Fibroblast of skin of left quadriceps (primary cell): ENCODE measurements at regions not wholly inside any gene's neighbourhood (a gene's known extent, or its start where the extent isn't known, plus 50 kb on each side); places are given as distances from the start of the nearest gene placed in this dataset.

Experiments used
- DNase-seq, 2 experiments: peaks; one replicate each; pipeline ENCODE4 v3.0.0-alpha.2; 2013; ENCODE audit warnings: low read depth in 2 of 2

DNA sequence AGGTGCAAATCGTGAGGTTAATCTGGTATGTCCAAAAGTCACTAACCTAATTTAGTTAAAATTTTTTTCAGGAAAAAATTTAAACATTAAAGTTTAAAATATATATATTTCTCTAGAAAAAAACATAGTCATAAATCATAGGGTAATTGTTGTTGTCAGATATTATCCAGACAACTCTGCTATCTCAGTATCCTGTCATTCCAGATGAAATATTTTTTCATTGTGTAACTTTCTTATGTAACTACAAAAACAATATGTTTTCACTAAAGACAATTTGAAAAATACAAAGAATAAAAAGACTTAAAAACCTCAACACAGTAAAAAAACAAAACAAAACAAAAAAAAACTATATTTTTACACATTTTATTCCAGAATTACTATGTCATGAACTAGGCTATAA lies 57.6 kb downstream of the TENT5A start:
- DNase-seq = no peak

DNA sequence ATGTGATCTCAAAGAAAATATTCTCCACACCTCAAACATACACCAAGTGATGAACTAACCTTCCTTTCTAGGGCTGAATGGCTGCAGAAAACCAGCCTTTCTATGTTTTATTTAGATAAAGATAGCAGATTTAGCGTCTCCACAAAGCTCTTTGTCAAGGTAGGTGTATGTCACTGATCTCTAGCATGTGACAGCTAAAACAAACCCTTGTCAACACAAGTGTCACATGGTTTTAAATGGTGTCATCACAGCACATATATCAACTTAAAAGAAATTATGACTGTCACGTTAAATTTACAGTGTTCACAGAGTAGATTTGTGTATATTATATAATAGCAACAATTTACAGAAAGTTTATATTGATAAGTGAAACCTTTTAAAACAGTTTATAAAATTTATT lies 58.3 kb downstream of the TENT5A start:
- DNase-seq = no peak

DNA sequence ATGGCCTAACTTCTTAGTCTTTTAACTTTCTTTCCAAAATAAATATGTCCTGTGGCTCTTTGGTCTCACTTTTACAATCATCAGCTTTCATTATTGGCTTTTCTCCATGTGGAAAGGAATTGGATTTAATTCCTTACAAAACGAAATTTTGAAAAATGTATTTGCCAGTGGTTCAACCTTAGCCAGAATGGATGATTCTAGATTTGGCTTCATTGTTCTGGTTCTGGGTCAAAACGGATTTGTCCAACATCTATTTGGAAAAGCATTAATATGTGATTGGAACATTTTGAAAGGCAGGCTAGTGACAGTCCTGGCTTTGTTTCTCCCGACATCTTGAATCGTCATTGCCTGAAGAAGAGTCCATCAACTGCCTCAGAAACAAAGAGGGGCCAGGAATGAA lies 59.2 kb downstream of the TENT5A start:
- no peak for DNase-seq

DNA sequence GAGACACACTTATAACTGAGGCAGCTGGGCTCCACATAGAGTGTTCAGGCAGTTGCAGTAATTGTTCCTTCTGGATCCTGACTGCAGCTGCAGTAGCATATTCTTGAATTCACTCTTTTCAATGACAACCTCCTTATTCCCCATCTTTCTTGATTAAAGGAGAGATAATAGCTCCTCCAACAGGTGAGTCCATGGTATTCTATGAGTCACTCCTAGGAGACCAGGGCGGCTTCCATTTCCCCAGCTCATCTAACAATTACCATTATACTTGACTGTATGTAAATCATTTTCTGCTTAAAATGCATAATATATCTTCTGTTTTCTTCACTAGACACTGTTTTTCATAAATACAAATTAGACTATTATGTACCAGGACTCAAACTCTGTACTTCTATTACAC lies 62.4 kb downstream of the TENT5A start:
- no peak for DNase-seq

DNA sequence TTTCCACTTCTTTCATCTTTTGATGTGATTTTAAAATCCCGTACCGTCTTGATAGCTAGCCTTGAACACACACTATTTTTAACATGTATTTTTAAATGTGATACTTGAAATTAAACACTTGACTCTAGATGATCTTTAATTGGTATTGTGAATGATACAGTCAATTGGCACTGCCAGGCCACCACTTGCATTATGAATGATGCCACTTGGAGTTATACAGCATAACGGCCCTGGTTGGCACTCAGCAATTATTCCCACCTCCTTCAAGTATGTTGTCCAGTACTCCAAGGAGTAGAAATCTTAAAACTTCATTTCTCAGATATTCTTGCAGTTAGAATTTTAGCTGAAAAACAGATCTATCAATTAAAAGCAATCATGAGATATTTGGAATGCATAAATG lies 62.9 kb downstream of the TENT5A start:
- DNase-seq = no peak

DNA sequence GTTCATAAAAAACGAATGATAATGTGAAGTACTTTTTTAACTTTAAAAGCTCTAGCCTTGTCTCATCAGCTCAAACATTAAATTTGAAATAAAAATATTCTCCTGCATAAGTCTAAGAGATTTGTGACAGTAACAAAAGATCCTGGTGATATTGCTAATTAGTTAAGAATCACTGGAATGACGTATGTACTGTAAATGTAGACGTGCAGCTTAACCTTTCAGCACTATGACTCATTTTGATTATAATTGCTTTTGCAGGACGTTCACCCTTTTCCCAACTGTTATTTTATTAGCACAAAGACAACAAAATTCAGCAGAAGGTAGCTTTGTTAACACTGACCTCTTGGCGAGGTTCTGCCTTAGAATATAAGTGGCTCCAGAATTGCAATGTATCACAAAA lies 68.6 kb downstream of the TENT5A start:
- peak in 1 of 2 experiments; percentile 7 for DNase-seq

DNA sequence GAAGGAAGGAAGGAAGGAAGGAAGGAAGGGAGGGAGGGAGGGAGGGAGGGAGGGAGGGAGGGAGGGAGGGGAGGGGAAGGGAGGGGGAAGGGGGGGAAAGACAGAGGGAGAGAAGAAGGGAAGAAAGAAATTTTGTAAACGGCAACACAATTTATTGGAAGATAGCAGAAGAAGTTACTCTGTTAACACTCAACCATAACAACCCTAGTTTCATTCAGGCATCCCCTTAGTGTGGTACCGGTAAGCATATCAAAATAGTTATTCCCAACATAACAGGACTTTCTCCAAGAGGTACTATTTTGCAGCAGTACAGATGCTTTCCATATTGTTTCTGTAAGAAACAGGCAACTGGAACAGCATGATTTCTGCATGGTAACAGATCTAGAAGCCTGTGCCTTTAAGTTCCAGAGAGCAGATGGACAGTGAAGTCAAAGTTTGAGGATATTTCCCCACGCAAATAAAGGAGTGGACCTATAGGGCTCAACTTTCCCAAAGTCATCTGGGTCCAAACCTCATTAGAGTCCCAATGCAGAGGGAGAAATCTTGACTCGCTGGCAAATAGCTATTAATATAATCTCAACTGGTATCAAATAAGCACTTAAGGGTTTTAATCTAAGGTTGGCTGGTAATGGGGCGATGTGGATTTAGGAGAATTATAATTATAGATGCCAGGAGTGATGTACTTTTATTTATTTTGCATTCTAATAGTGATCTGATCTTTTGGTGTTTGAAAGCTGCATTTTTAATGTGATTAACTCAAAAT lies 69.4 kb downstream of the TENT5A start:
- no peak for DNase-seq

DNA sequence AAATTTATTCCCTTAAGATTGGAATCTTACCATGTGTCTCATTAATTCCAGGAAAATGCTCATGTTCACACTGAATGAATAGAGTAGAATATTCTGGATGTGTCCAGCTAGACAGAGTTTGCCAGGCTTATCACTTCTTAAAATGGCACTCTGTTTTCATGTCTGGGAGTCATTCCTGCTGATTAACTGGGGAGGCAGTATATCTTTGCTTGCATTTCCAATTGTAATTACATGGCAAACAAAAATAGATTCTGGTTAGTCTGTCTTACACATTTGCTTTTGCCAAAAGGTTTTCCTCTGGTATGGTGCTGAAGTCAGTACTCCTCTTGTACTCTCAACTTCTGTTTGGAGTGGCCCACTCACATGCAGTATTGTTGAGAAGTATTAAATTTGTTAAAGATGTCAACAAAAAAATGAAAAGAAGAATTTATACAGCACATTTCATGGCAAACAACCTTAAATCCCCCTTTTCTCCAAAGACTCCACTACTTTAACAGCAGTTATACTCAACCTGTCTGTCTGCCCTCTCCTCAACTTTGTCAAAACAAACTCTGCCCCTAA lies 70.2 kb downstream of the TENT5A start:
- no peak for DNase-seq

DNA sequence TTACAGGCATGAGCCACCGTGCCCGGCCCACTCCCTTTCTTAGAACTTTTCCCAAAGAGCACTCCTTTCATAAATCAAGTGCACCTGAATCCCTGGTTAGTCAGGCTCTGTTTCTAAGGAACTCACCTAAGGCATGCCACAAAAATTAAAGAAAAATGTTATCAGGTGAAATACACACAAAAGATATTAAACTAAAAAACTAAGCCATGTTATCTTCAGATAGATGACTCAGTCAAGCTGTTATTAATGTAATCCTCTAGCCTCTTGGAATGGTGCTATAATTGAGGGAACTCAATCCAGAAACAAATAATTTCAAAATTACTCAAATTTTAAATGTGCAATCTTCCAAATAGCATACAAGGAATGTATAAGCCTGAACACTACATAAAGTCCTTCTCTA lies 83.0 kb downstream of the TENT5A start:
- no peak for DNase-seq

DNA sequence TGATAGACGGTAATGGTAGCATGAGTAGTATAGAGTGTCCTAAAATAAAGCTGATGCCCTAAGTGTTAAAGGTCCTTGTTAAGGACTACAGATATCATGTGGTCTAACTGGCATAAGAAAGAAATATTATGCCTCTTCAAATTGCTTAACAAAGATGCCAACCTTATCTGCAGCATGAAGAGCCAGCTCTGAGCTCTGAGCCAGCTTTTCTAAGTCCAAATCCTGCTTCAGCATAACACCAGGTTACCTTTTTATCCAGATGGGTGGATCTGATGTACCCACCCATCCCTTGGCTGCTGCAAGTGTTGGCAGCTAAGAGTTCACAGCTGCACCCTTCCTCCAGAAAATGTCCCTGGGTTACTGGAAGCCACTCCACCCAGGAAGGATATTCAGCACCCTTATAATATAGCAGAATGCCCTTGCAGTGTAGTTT lies 83.8 kb downstream of the TENT5A start:
- DNase-seq = no peak

DNA sequence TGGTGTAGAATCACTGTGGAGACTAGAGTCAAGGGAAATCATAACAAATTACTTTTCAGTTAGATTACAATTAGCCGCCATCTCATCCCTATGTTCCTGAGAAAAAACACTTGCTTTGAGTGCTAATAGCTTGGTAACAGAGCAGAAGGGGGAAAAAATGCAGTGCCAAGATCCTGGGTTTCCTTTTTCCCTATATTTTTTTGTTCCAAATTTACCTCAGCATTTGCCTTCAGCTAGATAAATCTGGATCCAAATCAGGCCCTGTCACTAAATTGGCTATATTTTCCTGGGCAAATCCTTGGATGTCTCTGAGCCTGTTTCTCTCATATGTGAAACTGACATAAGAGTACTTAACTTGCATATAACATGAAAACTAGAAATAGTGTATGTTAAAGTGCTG lies 86.0 kb downstream of the TENT5A start:
- no peak for DNase-seq

DNA sequence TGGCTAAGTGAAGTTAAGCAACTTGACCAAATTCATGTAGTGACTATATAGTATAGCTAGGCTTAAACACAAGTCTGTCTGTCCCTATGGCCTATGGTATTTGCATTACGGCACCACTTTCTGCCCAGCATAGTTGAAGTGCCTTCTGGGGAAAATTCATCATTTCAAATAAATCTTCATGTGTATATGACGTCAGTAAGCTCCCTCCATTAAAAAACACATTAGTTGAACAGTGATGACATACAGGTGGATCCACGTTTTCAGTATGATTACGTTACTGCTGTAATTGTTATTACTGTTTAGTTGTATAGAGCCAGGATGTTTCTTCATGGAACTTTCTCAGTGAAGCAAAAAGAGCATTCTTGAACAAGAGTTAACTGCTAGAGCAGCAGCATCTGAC lies 96.2 kb downstream of the TENT5A start:
- DNase-seq = no peak

DNA sequence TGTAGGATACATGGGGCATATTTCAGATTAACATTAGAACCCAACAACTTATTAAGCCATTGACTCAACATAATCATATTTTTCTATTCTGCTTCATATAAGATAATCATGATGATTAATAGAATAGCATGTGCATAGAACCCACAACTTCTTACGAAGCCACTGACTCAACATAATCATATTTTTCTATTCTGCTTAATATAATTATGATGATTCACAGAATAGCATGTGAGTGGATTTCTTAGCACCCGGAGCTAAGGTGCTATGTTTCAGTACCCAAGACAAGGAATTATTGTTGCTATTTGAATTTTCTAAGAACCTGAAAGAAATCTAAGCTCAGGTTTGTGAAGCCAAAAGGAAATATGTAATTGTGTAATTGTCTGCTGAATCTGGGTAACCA lies 96.8 kb downstream of the TENT5A start:
- no peak for DNase-seq

DNA sequence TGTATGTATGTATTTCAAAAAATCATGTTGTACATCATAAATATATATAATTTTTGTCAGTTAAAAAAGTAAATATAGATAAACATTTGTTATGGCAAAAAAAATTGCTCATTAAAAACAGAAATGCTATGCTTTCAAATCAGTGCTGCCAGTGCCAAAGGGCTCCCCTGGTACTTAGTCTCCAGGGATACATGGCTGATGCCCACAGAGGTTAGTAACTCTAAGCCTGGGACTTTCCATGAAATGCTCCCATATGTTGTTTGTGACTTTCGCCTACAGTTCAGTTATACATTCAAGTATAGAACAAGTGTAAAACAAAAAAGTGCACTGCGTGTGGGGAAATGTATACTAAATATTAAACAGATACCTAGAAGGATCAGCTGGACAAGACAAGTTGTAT lies 104.0 kb downstream of the TENT5A start:
- no peak for DNase-seq

DNA sequence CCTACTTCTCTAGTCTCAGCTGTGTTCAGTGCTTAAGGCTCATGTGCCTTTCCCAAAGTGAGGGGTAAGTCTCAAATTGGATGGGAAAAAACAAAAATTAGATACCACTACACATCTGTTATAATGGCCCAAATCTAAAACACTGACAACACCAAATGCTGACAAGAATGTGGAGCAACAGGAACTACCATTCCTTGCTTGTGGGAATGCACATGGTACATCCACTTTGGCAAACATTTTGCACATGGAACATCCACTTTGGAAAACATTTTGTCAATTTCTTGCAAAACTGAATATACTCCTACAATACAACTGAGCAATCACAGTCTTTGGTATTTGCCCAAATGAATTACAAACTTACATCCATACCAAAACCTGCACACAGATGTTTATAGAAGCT lies 109.3 kb downstream of the TENT5A start:
- DNase-seq = no peak

DNA sequence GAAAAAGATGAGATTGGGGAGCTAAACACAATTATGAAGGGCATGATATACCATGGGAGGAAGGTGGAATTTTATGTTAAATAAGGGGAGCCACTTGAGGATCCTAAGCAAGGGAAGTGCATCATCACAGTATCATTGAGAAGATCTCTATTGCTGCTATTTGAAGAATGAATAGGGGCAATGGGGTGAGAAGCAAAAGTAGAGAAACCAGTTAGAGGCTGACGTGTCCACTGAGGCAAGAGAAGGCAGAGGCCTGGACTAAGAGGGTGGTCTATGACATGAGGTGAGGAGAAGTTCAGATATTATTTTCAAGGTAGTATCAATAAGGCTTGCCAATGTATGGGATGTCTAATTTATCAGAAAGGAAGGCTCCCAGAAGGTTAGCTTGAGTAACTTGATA lies 111.6 kb downstream of the TENT5A start:
- no peak for DNase-seq

DNA sequence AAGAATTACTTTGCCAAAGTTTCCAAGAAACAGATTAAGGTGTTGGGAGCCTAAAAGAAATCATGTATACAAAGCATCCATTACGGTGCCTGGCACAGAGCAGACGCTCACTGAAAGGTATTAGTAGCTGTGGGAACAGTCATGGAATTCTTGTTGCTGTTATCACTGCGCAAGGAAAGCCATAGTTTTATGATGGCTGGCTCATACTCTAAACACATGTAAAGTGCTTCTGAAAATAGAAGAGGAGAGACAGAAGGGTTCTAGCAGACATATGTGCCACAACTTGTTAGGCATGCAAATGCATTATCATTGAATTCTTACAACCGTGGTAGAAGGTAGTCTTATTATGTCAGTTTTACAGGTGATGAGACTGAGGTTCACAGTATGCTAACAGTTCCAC lies 112.4 kb downstream of the TENT5A start:
- no peak for DNase-seq

DNA sequence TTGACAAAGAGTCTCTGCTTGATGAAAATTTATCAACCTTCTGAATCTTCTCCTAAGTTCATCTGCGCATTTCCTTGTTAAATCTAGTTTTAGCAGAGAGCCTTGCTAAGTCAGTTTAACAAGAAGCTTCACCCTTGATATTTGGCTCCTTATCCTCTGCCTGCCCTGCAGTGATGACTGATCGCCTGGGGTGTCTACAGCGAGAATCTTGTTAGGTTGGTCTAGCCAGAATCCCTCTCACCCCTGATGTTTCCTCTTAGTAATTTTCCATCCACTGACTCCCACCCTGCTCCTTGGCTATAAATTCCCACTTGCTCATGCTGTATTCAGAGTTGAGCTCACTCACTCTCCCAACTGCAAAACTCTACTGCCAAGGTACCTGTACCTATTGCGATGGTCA lies 114.1 kb downstream of the TENT5A start:
- no peak for DNase-seq

DNA sequence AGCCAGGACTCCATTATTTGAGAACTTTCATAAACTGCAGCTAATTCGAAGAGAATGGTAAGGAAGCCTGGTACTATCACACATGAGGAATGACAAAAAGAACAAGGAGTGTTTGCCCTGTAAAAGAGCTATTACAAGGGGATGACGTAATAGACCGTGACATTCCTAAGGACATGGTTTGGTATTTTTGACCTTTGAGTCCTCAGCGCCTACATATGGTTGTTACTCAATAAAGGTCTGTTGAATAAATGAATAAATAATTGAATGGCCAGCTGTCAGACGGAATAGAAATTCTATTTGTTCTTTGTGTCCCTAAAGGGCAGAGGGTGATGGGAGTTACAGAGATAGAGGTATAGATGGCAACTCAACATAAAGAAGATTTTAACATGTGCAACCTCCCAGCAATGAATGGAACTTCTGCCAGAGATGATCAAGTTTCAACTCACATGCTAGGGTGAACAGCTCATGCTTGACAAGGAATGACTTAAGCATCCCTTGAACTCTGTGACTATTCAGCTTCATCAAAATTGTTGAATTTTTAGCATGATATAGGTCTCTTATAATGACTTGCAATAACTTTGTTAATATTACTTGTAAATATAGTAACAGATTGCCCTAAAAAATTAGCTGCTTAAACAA lies 115.4 kb downstream of the TENT5A start:
- no peak for DNase-seq

DNA sequence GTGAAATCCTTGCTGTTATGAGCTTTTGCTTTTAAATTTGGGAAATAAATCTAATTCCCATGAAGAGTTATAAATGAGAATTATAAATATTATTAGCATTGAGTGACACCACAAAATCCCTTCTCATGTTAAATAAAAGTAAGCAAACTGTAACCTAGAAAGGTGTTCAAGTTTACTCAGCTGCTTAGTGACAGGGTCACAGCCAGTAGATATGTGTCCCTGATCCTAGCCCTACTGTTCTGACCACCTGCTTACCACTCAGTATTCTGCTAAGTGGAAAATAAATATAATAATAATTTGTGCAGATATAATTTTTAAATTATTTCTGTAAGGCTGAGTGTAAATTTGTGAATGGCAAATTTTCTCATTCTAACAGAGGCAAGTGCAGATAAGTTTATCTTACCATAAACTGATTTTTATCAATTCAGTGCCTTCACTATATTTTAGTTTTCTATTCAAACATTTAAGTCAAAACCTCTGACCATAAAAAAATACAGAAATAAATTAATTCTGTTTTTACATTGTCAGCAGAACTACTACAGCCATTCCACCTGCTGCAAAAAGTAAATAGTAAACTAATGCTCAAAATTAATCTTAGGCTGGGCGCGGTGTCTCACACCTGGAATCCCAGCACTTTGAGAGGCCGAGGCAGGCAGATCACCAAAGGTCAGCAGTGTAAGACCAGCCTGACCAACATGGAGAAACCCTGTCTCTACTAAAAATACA lies 118.2 kb downstream of the TENT5A start:
- DNase-seq = no peak

DNA sequence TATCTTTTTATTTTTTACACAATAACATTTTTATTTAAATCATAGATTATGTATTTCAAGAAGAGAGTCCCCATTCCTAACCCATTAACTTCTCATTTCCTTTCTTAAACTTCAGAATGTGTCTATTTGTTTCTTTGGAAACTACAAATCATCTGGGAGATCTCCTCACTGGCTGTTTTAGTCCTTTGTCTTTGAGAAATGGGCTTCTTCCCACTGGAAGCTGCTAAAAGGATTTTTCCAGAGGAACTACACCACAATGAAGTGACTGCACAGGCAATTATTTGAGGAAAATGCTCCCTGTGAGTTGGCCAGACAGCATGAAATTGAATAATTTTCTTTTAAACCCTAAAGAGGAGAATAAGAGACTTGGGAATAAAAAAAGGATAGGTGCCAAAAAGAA lies 119.1 kb downstream of the TENT5A start:
- DNase-seq = no peak

DNA sequence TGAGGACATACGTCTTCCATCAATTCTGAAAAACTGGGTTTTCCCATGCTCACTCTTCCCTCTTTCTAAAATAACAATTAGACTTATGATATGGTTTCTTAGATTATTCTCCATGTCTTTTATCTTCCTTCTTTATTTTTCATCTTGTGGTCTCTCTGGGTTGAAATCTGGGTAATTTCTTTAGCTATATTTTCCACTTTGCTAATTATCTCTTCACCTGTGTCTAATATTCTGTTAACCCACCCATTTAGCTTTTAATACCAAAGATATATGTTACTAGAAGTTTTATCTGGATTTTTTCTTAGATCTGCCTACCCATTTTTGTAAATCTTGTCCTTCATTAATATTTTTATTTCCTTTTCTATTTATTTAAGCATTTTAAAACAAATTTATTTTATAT lies 121.8 kb downstream of the TENT5A start:
- no peak for DNase-seq

DNA sequence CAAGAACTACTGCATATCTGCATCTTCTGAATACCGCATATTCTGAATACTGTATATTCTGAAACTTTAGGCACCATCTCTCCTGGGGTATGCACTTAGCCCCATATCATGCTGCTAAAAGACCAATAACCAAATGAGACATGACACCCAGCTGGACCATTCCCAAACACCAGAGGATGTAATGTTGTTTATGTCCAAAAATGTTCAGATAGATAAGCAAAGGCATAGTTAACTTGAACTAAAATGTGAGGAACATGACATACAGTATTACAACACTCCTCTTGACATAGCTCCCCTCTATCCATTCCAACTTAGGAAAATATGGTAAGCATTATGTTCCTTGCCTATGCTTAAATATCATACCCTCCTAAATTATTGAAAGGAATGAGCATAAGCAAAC lies 127.3 kb downstream of the TENT5A start:
- DNase-seq = peak in 1 of 2 experiments; percentile 17
